ENCODE measurements at regions not wholly inside any gene's neighbourhood (a gene's known extent, or its start where the extent isn't known, plus 50 kb on each side); places are given as distances from the start of the nearest gene placed in this dataset.

- Histone ChIP-seq H3K27me3 (ENCODE audit: control insufficient read depth in 1 of 2, insufficient read depth in 2 of 2, low read length in 2 of 2) (0 out of 5 replicates have a peak, but pooled peaks cover 0 to 3% of the 10 kb centered on the region in 2 experiments), H3K79me2 (ENCODE audit: insufficient read depth, low read length) (no peaks in the 10 kb centered on the region), H3K27ac (ENCODE audit: extremely low read length, insufficient read depth, low read length) (no peak overlapping the region), H2AFZ (ENCODE audit: low read length) (no peak overlapping the region), H3K36me3 (replicated peaks in 1 of 2; ENCODE audit: control insufficient read depth in 1 of 2, insufficient read depth in 2 of 2, low read length in 2 of 2) (no peaks in the 10 kb centered on the region), H3K9ac (ENCODE audit: insufficient read depth, low read depth, low read length) (no peak overlapping the region), H3K4me1 (ENCODE audit: insufficient read depth, low read length) (peaks cover 36% of the 10 kb centered on the region), H3K4me3 (replicated peaks in 1 of 3; ENCODE audit: insufficient read depth in 1 of 3, low read depth in 2 of 3, low read length in 3 of 3) (no peak overlapping the region), H3K9me3 (ENCODE audit: low read length) (no peaks in the 10 kb centered on the region), H3K4me2 (ENCODE audit: low read depth, low read length) (no peak overlapping the region), H4K20me1 (ENCODE audit: insufficient read depth, low read length) (no peaks in the 10 kb centered on the region)
- intact Hi-C loops (cut with micrococcal nuclease; ENCODE audit: unreplicated experiment): no loop called here
- 76% methylated on average over 3 of the region's 3 CpGs for WGBS (ENCODE audit: low lambda C conversion rate)
- FAIRE-seq (no peak), ATAC-seq (no peak), DNase-seq (ENCODE audit: low spot score) (no peak)
- in situ Hi-C loops (cut with HindIII; ENCODE audit: extremely low pct_ligation_motif_present, low pct_unique_long_range_greater_than_20kb): no loop called here
- ChIA-PET CTCF (ENCODE audit: low intra/inter-chr PET ratio, low total read pairs) (no interaction called here), POLR2A (no interaction called here)
- no TSS peak for BruUV-seq (replicated peaks)
- TF ChIP-seq, protein P1, sequence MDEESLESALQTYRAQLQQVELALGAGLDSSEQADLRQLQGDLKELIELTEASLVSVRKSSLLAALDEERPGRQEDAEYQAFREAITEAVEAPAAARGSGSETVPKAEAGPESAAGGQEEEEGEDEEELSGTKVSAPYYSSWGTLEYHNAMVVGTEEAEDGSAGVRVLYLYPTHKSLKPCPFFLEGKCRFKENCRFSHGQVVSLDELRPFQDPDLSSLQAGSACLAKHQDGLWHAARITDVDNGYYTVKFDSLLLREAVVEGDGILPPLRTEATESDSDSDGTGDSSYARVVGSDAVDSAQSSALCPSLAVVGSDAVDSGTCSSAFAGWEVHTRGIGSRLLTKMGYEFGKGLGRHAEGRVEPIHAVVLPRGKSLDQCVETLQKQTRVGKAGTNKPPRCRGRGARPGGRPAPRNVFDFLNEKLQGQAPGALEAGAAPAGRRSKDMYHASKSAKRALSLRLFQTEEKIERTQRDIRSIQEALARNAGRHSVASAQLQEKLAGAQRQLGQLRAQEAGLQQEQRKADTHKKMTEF (CRISPR knock-in tag; IDR thresholded peaks at IDR 0.05): no peak
- TF ChIP-seq ZNF547 (CRISPR knock-in tag; IDR thresholded peaks at IDR 0.05) (no peak), ZNF121 (CRISPR knock-in tag; IDR thresholded peaks at IDR 0.05) (no peak)
Measured at GRCh38 chr17:62162898-62163297, 97.8 kb upstream of the MED13 start.

DNA sequence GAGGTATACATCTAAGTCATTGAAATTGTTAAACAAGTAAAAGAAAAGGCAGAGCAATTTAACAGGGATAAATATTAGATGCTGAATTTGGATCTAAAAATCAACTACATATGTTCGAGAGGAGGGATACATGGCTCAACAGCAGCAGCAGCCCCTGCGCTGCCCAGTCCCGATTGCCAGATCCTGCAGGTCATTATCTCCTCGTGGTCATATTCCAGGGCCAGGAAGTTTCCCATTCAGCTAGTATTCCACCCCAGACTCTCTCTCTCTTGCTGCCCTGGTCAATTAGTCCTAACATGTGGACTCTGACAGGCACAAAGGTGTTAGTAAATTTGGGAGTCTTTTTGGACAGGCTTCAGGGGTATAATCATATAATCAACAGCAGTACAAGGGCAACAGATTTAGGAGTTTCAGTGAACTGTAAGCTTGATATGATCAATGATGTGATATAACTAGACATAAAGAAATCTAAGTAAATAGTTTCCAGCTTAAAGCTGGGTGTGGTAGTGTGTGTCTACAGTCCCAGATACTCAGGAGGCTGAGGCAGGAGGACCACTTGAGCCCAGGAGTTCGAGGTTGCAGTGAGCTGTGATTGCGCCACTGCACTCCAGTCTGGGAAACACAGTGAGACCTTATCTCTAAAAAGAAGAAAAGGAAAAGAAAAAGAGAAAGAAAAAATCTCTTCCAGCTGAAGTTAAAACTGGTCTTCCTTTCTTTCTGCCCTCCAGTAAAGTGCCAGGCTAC lies 96.5 kb upstream of the MED13 start:
- in situ Hi-C loops (cut with HindIII; ENCODE audit: extremely low pct_ligation_motif_present, low pct_unique_long_range_greater_than_20kb): no loop called here
- POLR2A ChIA-PET: no interaction called here

More for the DNA sequence above, 96.5 kb upstream of the MED13 start:
- CTCF ChIA-PET (ENCODE audit: low intra/inter-chr PET ratio, low total read pairs): no interaction called here
- Histone ChIP-seq H3K4me3 (replicated peaks in 1 of 3; ENCODE audit: insufficient read depth in 1 of 3, low read depth in 2 of 3, low read length in 3 of 3) (no peak overlapping the region), H3K4me2 (ENCODE audit: low read depth, low read length) (no peak overlapping the region), H3K4me1 (ENCODE audit: insufficient read depth, low read length) (peaks cover 36% of the 10 kb centered on the region), H3K9me3 (ENCODE audit: low read length) (no peaks in the 10 kb centered on the region), H4K20me1 (ENCODE audit: insufficient read depth, low read length) (no peaks in the 10 kb centered on the region), H3K27ac (ENCODE audit: extremely low read length, insufficient read depth, low read length) (no peak overlapping the region), H2AFZ (ENCODE audit: low read length) (no peak overlapping the region), H3K36me3 (replicated peaks in 1 of 2; ENCODE audit: control insufficient read depth in 1 of 2, insufficient read depth in 2 of 2, low read length in 2 of 2) (no peaks in the 10 kb centered on the region), H3K27me3 (ENCODE audit: control insufficient read depth in 1 of 2, insufficient read depth in 2 of 2, low read length in 2 of 2) (no peaks in the 10 kb centered on the region; a peak in 1 of 5 replicates), H3K79me2 (ENCODE audit: insufficient read depth, low read length) (no peaks in the 10 kb centered on the region), H3K9ac (ENCODE audit: insufficient read depth, low read depth, low read length) (no peak overlapping the region)
- ATAC-seq: no peak
- intact Hi-C loops (cut with micrococcal nuclease; ENCODE audit: unreplicated experiment): no loop called here
- 50% methylated on average over 6 of the region's 6 CpGs for WGBS (ENCODE audit: low lambda C conversion rate)
- no peak for FAIRE-seq
- TF ChIP-seq CENPT (CRISPR knock-in tag; IDR thresholded peaks at IDR 0.05; ENCODE audit: low read depth): no peak
- no peak for TF ChIP-seq ATRX (CRISPR knock-in tag; IDR thresholded peaks at IDR 0.05; ENCODE audit: borderline replicate concordance)
- peak; percentile 79; the same call in 1 of the 2 replicates for TF ChIP-seq ZNF770 (CRISPR knock-in tag; IDR thresholded peaks at IDR 0.05)
- TF ChIP-seq, protein P2, sequence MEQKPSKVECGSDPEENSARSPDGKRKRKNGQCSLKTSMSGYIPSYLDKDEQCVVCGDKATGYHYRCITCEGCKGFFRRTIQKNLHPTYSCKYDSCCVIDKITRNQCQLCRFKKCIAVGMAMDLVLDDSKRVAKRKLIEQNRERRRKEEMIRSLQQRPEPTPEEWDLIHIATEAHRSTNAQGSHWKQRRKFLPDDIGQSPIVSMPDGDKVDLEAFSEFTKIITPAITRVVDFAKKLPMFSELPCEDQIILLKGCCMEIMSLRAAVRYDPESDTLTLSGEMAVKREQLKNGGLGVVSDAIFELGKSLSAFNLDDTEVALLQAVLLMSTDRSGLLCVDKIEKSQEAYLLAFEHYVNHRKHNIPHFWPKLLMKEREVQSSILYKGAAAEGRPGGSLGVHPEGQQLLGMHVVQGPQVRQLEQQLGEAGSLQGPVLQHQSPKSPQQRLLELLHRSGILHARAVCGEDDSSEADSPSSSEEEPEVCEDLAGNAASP (CRISPR knock-in tag; IDR thresholded peaks at IDR 0.05; ENCODE audit: borderline replicate concordance): no peak
- TF ChIP-seq CEBPB (IDR thresholded peaks at IDR 0.05; ENCODE audit: borderline replicate concordance, low read depth, low read length): 0 out of 2 replicates have a peak, but pooled peaks have one; percentile 13
- no TSS peak for BruUV-seq (replicated peaks)
- no peak for DNase-seq (ENCODE audit: low spot score)

Data from HepG2 (cell line).